ENCODE measurements at regions not wholly inside any gene's neighbourhood (a gene's known extent, or its start where the extent isn't known, plus 50 kb on each side); places are given as distances from the start of the nearest gene placed in this dataset.

- H3K9me3 ChIP-seq (ENCODE audit: control insufficient read depth in 1 of 2, insufficient read depth in 1 of 2, low read depth in 1 of 2, low read length in 2 of 2): no peaks in the 10 kb centered on the region
- ATAC-seq (no peak), DNase-seq (ENCODE audit: low read depth, low spot score) (no peak)
- H3K4me3 ChIP-seq (replicated peaks in 1 of 2; ENCODE audit: low read depth in 1 of 2, low read length in 2 of 2): no peak overlapping the region
- no peaks in the 10 kb centered on the region for H3K79me2 ChIP-seq (ENCODE audit: insufficient read depth, low read length)
- RAD21 ChIA-PET (ENCODE audit: low non-redundant PET in 1 of 2, low total read pairs in 2 of 2, uncharacterized antibody in 2 of 2, unreplicated experiment in 2 of 2): no interaction called here
- no peak overlapping the region for H3K9ac ChIP-seq (ENCODE audit: low read length)
- no peak overlapping the region for H2AFZ ChIP-seq (ENCODE audit: low read depth, low read length, poor library complexity, severe bottlenecking)
- intact Hi-C loops (cut with micrococcal nuclease): no loop called here
- TF ChIP-seq SIN3A (IDR thresholded peaks at IDR 0.05; ENCODE audit: low read depth): no peak
- no peak for TF ChIP-seq ZBTB33 (IDR thresholded peaks at IDR 0.05; ENCODE audit: extremely low read depth, insufficient replicate concordance, low read length)
- no peak for TF ChIP-seq ZNF274 (IDR thresholded peaks at IDR 0.05; ENCODE audit: low read depth, low read length)
- TF ChIP-seq ZFX (IDR thresholded peaks at IDR 0.05): no peak
- no peak for TF ChIP-seq POLR2AphosphoS5 (IDR thresholded peaks at IDR 0.05; ENCODE audit: low read depth, low read length)
- CTCF ChIA-PET: no interaction called here
- POLR2A ChIA-PET: no interaction called here
- no peaks in the 10 kb centered on the region for H3K9me2 ChIP-seq (ENCODE audit: insufficient read depth)
- no peak overlapping the region for H3K27ac ChIP-seq (ENCODE audit: low read depth, low read length)
- H3K27me3 ChIP-seq (ENCODE audit: insufficient read depth, low read length): peaks cover 8% of the 10 kb centered on the region; the same call in 1 of the 2 replicates
- BruUV-seq (replicated peaks): no TSS peak
- no peaks in the 10 kb centered on the region for H3K36me3 ChIP-seq (ENCODE audit: control insufficient read depth in 1 of 2, insufficient read depth in 2 of 2, low read length in 2 of 2)
- no peaks in the 10 kb centered on the region for H3K4me1 ChIP-seq (ENCODE audit: control insufficient read depth in 1 of 2, insufficient read depth in 2 of 2, low read length in 2 of 2)
- no peaks in the 10 kb centered on the region for H4K20me1 ChIP-seq (ENCODE audit: insufficient read depth)
- no peak overlapping the region for H3K4me2 ChIP-seq (ENCODE audit: low read length)
These were observed 318.2 kb upstream of the POU3F2 start for GRCh38 chr6:98516206-98516605.

DNA sequence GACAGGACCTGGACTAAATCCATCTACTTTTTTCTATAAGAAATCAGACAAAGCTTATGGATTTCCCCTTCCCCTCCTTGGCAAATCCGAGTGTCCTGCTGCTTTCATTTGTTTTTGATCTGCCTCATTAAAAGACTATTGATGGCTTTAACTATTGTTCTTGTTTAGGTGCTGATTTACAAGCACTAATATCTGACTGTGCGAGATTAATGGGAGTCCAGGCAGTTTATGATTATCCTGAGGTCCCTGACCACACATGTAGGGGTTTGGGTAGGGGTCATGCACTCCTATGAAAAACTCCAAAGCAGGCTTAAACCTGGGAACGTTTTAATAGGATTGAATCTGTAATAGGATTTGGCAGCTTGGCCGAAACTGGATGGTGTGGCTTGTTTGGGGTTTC, 317.5 kb upstream of the POU3F2 start:
- H3K4me3 ChIP-seq (replicated peaks in 1 of 2; ENCODE audit: low read depth in 1 of 2, low read length in 2 of 2): no peak overlapping the region
- no peaks in the 10 kb centered on the region for H3K79me2 ChIP-seq (ENCODE audit: insufficient read depth, low read length)
- no peaks in the 10 kb centered on the region for H3K4me1 ChIP-seq (ENCODE audit: control insufficient read depth in 1 of 2, insufficient read depth in 2 of 2, low read length in 2 of 2)
- H3K27me3 ChIP-seq (ENCODE audit: insufficient read depth, low read length): peaks cover 8% of the 10 kb centered on the region; the same call in 1 of the 2 replicates
- H3K4me2 ChIP-seq (ENCODE audit: low read length): no peak overlapping the region
- BruUV-seq (replicated peaks): no TSS peak
- no peak overlapping the region for H3K27ac ChIP-seq (ENCODE audit: low read depth, low read length)
- H3K36me3 ChIP-seq (ENCODE audit: control insufficient read depth in 1 of 2, insufficient read depth in 2 of 2, low read length in 2 of 2): no peaks in the 10 kb centered on the region
- no peaks in the 10 kb centered on the region for H4K20me1 ChIP-seq (ENCODE audit: insufficient read depth)
- ChIA-PET RAD21 (ENCODE audit: low non-redundant PET in 1 of 2, low total read pairs in 2 of 2, uncharacterized antibody in 2 of 2, unreplicated experiment in 2 of 2) (no interaction called here), POLR2A (no interaction called here), CTCF (no interaction called here)
- no peaks in the 10 kb centered on the region for H3K9me3 ChIP-seq (ENCODE audit: control insufficient read depth in 1 of 2, insufficient read depth in 1 of 2, low read depth in 1 of 2, low read length in 2 of 2)
- H3K9ac ChIP-seq (ENCODE audit: low read length): no peak overlapping the region
- DNase-seq (ENCODE audit: low read depth, low spot score): no peak
- H3K9me2 ChIP-seq (ENCODE audit: insufficient read depth): no peaks in the 10 kb centered on the region
- intact Hi-C loops (cut with micrococcal nuclease): no loop called here
- ATAC-seq: no peak
- H2AFZ ChIP-seq (ENCODE audit: low read depth, low read length, poor library complexity, severe bottlenecking): no peak overlapping the region
- TF ChIP-seq CTCF (IDR thresholded peaks at IDR 0.05 in 2 of 3, conservative IDR thresholded peaks at IDR 0.05 in 1 of 3; ENCODE audit: borderline replicate concordance in 1 of 3, insufficient read depth in 1 of 3, low read depth in 2 of 3, low read length in 2 of 3) (no peak), ZNF274 (IDR thresholded peaks at IDR 0.05; ENCODE audit: low read depth, low read length) (no peak), SRF (IDR thresholded peaks at IDR 0.05; ENCODE audit: low read depth) (no peak), ZFX (IDR thresholded peaks at IDR 0.05) (no peak), EZH2 (IDR thresholded peaks at IDR 0.05) (no peak), REST (IDR thresholded peaks at IDR 0.05; ENCODE audit: low read depth) (no peak), POLR2A (IDR thresholded peaks at IDR 0.05; ENCODE audit: borderline replicate concordance, extremely low read depth, insufficient read depth, insufficient read length) (no peak), ZBTB33 (IDR thresholded peaks at IDR 0.05; ENCODE audit: extremely low read depth, insufficient replicate concordance, low read length) (no peak)

All from HCT116 (cell line).